OCI-LY3 (cell line): ENCODE measurements at regions not wholly inside any gene's neighbourhood (a gene's known extent, or its start where the extent isn't known, plus 50 kb on each side); places are given as distances from the start of the nearest gene placed in this dataset.

Source experiments
- H2AFZ ChIP-seq: fragments of 200-600, 300-600 bp; shearing (Covaris generic); 2 replicates; pipeline ENCODE4 v1.6.0; 2014; ENCODE audit warnings: antibody characterized with exemption, low read depth, low read length
- H3K27ac ChIP-seq: fragments of 200-600, 300-600 bp; sonication (generic); 2 replicates; pipeline ENCODE4 v1.5.1; 2014; ENCODE audit warnings: mild to moderate bottlenecking, low read length, moderate library complexity, mixed read lengths
- H3K27me3 ChIP-seq: fragments of 200-600, 300-600 bp; sonication (generic); 2 replicates; pipeline ENCODE4 v1.6.1; 2014; ENCODE audit warnings: low read depth, low read length, mixed read lengths
- H3K36me3 ChIP-seq: fragments of 200-600, 300-600 bp; sonication (generic); replicated peaks from 2 replicates; pipeline ENCODE3; 2014; ENCODE audit warnings: low read depth, low read length, mixed read lengths
- H3K4me1 ChIP-seq: fragments of 300-600, 200-600 bp; sonication (generic); 2 replicates; pipeline ENCODE4 v1.6.1; 2014; ENCODE audit warnings: low read length, mixed read lengths
- H3K4me2 ChIP-seq: fragments of 200-600, 300-600 bp; sonication (generic); 2 replicates; pipeline ENCODE4 v1.6.1; 2014; ENCODE audit warnings: low read length, mixed read lengths
- H3K4me3 ChIP-seq: fragments of 300-600, 200-600 bp; sonication (generic); 2 replicates; pipeline ENCODE4 v1.5.1; 2014; ENCODE audit warnings: antibody characterized with exemption, mild to moderate bottlenecking, low read length, moderate library complexity
- H3K79me2 ChIP-seq: fragments of 300-600, 200-600 bp; shearing (Covaris generic); 2 replicates; pipeline ENCODE4 v1.6.1; 2014; ENCODE audit warnings: mild to moderate bottlenecking, low read length, mixed read lengths
- H3K9ac ChIP-seq: fragments of 300-600, 200-600 bp; shearing (Covaris generic); 2 replicates; pipeline ENCODE4 v1.6.0; 2014; ENCODE audit warnings: mild to moderate bottlenecking, low read length, moderate library complexity
- H3K9me3 ChIP-seq: fragments of 200-600, 300-600 bp; shearing (Covaris generic); 2 replicates; pipeline ENCODE4 v1.6.1; 2014; ENCODE audit warnings: low read length, mixed read lengths; ENCODE audit not compliant: insufficient read depth
- H4K20me1 ChIP-seq: fragments of 200-600, 300-600 bp; sonication (generic); 2 replicates; pipeline ENCODE4 v1.6.1; 2016; ENCODE audit warnings: low read length, mixed read lengths; ENCODE audit not compliant: insufficient read depth
- EZH2phosphoT487 ChIP-seq: fragments of 200-600 bp; shearing (Covaris generic); IDR thresholded peaks from 2 replicates; pipeline ENCODE4 v1.6.1; 2018; ENCODE audit warnings: antibody characterized with exemption, mixed run types, low read depth
- TF ChIP-seq, protein P1 (sequence below): fragments of 200-600, 300-600 bp; sonication (generic); IDR thresholded peaks from 2 replicates; pipeline ENCODE4 v1.5.1; 2014; ENCODE audit warnings: antibody characterized with exemption, low read length, low read depth

DNA sequence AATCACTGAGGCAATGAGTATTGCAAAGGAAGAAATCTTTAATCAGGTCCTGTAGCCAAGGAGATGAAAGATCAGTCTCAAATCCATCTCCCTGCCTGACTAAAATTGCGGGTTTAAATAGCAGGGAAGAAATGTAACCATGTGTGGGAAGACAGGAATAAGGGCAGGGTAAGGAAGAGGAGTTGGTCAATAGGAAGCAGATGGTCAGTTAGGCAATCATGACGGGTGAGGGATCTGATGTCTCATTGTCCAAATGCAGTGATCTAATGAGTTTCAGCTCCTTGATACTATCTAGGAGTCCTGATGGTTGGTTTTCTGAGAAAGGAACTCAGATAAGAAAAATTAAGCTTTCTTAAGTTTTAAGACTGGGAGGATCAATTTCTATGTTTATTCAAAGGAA is 200.8 kb downstream of the SPATA18 start:
- Histone ChIP-seq H3K79me2 (no peaks in the 10 kb centered on the region), H3K4me3 (no peak overlapping the region), H3K4me2 (no peak overlapping the region), H4K20me1 (no peaks in the 10 kb centered on the region), H3K9me3 (no peaks in the 10 kb centered on the region), H3K9ac (no peak overlapping the region), H2AFZ (no peak overlapping the region), H3K27me3 (no peaks in the 10 kb centered on the region), H3K36me3 (no peaks in the 10 kb centered on the region), H3K27ac (no peak overlapping the region), H3K4me1 (no peaks in the 10 kb centered on the region)
- TF ChIP-seq, protein P1, sequence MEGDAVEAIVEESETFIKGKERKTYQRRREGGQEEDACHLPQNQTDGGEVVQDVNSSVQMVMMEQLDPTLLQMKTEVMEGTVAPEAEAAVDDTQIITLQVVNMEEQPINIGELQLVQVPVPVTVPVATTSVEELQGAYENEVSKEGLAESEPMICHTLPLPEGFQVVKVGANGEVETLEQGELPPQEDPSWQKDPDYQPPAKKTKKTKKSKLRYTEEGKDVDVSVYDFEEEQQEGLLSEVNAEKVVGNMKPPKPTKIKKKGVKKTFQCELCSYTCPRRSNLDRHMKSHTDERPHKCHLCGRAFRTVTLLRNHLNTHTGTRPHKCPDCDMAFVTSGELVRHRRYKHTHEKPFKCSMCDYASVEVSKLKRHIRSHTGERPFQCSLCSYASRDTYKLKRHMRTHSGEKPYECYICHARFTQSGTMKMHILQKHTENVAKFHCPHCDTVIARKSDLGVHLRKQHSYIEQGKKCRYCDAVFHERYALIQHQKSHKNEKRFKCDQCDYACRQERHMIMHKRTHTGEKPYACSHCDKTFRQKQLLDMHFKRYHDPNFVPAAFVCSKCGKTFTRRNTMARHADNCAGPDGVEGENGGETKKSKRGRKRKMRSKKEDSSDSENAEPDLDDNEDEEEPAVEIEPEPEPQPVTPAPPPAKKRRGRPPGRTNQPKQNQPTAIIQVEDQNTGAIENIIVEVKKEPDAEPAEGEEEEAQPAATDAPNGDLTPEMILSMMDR = no peak
- no peak for TF ChIP-seq EZH2phosphoT487

DNA sequence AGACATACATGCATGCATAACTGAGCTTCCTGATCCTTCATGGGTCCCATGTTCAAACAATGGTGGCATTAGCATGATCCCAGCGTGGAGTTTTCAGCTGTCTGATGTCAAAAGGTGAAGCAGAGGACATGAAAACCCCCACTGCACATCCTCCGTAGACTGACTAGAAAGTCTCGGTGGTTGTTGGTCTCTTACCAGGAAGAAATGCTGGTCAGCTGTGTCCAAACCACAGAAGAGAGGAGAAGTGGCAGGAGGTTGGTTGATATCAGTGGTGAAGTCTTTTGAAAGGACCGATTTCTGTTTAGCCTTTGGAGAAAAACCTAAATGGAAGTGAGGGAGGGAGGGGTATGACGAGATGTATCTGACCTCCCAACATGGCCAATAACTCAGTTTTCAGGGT is 201.9 kb downstream of the SPATA18 start:
- TF ChIP-seq, protein P1 = no peak
- TF ChIP-seq EZH2phosphoT487 = no peak
- H4K20me1 ChIP-seq = no peaks in the 10 kb centered on the region
- H3K27ac ChIP-seq = no peak overlapping the region
- no peak overlapping the region for H2AFZ ChIP-seq
- no peak overlapping the region for H3K4me3 ChIP-seq
- H3K4me1 ChIP-seq = no peaks in the 10 kb centered on the region
- no peak overlapping the region for H3K9ac ChIP-seq
- no peaks in the 10 kb centered on the region for H3K27me3 ChIP-seq
- no peaks in the 10 kb centered on the region for H3K9me3 ChIP-seq
- H3K36me3 ChIP-seq = no peaks in the 10 kb centered on the region
- no peaks in the 10 kb centered on the region for H3K79me2 ChIP-seq
- no peak overlapping the region for H3K4me2 ChIP-seq

DNA sequence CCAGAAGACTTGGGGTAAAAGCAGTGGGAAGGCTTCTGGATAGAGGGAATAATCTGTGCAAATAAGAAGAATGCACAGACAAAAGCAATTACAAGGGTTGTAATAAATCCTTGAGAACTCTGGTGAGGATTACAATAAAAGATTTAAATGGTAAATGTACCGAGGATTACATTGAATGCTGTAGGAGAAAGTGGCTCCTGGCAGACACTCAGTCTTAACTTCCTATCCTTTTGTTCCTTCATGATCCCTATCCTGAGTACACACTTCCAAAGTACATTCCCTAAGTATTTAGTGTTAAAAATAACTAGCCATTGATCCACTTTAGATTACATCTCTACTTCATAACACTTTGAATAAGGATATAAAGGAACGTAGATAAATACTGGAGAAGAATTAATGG is 205.4 kb downstream of the SPATA18 start:
- Histone ChIP-seq H3K79me2 (no peaks in the 10 kb centered on the region), H2AFZ (no peak overlapping the region), H3K9me3 (no peaks in the 10 kb centered on the region), H3K27ac (no peak overlapping the region), H3K4me1 (peaks cover 7% of the 10 kb centered on the region), H4K20me1 (no peaks in the 10 kb centered on the region), H3K4me2 (no peak overlapping the region), H3K36me3 (no peaks in the 10 kb centered on the region), H3K4me3 (no peak overlapping the region), H3K27me3 (no peaks in the 10 kb centered on the region), H3K9ac (no peak overlapping the region)
- TF ChIP-seq EZH2phosphoT487 = no peak
- TF ChIP-seq, protein P1 = no peak

DNA sequence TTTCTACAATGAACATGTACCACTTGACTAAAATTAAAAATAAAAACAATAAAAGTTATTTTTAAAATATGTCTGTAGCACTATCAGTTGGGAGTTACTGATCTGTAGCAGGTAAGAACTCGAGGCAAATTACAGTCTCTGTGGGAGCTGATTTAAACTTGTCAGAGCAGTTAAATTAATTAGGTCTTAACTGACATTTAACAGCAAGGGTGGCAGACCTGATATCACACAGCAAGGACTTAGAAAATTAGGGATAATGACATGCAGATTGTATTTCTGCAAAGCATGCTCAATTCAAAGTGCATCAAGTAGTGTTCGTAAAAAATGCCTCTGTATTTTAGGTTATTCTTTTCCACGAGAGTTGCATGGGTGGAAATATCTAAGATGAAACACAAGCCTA is 208.9 kb downstream of the SPATA18 start:
- H3K4me2 ChIP-seq = no peak overlapping the region
- no peaks in the 10 kb centered on the region for H3K27me3 ChIP-seq
- H3K9me3 ChIP-seq = no peaks in the 10 kb centered on the region
- H3K27ac ChIP-seq = no peak overlapping the region
- H3K79me2 ChIP-seq = no peaks in the 10 kb centered on the region
- H3K36me3 ChIP-seq = no peaks in the 10 kb centered on the region
- no peak overlapping the region for H2AFZ ChIP-seq
- TF ChIP-seq EZH2phosphoT487 = no peak
- TF ChIP-seq, protein P1 = no peak
- H4K20me1 ChIP-seq = no peaks in the 10 kb centered on the region
- no peak overlapping the region for H3K9ac ChIP-seq
- H3K4me1 ChIP-seq = peaks cover 7% of the 10 kb centered on the region
- no peak overlapping the region for H3K4me3 ChIP-seq
